HG02938 (cell line): ENCODE measurements at regions not wholly inside any gene's neighbourhood (a gene's known extent, or its start where the extent isn't known, plus 50 kb on each side); places are given as distances from the start of the nearest gene placed in this dataset.
"Not testable (repeated sequence)": the region's sequence is repeated elsewhere in the genome, so short reads cannot be mapped to it uniquely, and the experiment has no call there.

Experiments
- ATAC-seq: cut with Tn5 transposase; IDR thresholded peaks from one replicate; pipeline ENCODE4 v1.9.1; 2021; ENCODE audit warnings: mild to moderate bottlenecking, moderate library complexity; ENCODE audit not compliant: unreplicated experiment

DNA sequence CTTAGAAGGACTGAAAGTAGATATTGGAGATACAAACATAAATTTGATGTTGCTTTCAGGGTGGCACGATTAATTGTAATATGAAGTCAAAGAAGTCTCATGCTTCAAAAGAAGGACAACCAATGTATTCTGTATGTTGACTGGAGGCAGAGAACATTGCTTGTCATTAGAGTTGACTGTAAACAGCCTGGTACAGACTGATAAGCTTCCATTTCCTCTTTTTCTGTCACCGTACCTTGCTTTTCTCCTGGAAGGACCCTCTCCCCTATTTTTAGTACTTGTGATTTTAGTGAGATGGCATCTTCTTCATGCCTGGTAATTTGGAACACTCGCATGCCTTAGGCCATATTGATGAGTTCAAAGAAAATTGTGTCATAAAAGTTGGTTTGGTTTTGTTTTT lies 809.4 kb downstream of the PRELID2 start:
- no peak for ATAC-seq

DNA sequence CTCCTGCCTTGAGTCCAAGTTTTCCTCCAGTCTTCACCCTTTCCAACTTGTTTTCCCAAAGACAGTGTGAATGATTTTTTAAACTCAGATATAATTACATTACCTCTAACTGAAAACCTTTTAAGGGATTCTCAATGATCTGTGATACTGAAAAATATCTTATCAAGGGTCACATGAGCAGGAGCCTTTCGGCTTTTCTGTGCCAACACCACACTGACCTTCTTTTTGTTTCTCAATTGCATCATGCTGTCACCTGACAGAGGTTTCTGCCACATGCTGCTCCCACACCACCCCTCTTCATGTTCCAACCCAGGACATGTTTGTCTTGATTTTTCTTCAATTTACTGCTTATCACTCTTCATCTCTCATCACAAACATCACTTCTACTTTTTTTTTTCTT lies 820.0 kb downstream of the PRELID2 start:
- ATAC-seq = no peak

DNA sequence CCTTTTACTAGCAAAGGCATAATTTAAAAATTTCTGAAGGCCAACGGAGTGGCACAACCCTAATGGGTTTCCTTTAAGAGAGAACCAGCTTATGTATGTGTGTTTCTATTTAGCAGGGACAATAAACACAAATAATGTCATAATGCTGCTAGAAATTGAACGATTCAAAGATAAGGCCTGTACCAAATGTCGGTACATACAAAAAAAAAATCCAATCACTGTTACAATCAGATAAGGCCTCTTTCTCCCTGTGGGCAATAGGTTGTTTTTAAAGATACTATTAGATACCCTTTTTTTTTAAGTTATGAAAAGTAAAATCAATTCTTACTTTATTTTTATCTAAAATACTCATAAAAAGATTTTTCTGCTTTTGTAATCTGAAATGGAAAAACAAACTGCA lies 821.0 kb downstream of the PRELID2 start:
- ATAC-seq = no peak

DNA sequence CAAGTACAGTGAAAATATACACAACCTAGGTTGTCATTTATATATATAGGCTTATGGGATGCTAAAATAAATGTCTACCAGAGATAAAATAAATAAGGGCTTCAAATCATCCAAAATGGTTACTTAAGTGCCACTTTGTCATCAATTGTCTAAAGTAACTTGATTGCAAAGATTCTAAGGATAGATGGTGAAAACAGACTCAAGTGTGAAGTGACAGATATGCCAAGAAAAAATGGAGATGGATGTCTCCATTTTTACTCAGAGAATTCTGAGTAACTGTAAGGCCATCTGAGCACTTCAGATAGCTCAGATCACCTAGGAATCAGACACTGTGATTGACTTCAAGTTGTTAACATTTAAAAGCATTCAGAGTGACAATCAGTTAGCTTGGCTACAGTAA lies 824.3 kb downstream of the PRELID2 start:
- no peak for ATAC-seq

DNA sequence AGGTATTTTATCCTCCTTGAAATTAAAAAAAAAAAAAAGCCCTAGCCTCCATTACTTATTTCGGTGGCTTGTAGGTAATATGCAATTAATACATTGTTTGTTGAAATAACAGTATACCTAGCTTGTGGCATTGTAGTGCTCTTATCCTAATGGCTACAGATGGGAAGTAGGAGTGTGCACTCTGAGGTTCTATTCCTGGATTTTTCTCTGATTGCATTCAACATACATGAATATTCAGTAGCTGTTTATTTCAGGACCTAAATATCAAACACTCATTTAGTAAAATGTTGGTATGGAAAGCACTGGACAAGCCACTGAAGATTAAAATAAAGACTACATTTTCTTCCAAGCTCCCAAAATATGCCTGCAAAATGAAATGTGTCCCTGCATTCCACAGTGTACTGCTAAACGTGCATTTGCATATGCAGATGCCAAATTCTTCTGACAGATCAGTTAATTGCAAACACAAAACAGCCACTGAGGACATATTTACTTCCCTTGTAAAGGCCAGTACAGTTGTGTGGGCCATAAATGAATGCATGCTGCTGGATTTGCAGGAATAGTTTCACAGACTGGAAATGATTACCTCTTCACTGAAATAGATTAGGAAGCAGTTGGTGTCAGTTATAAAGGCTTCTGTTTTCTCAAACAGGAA lies 826.1 kb downstream of the PRELID2 start:
- ATAC-seq = no peak

DNA sequence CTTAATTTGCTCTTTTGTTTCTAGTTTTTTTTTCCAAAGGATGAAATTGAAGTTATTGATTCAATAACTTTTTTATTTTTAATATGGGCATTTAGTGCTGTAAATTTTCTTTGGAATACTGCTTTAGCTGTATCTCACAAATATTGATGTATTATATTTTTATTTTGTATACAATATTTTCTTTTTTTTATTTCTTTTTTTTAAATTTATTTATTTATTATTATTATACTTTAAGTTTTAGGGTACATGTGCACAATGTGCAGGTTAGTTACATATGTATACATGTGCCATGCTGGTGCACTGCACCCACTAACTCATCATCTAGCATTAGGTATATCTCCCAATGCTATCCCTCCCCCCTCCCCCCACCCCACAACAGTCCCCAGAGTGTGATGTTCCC lies 823.7 kb downstream of the KCTD16 start:
- not testable (repeated sequence) for ATAC-seq

DNA sequence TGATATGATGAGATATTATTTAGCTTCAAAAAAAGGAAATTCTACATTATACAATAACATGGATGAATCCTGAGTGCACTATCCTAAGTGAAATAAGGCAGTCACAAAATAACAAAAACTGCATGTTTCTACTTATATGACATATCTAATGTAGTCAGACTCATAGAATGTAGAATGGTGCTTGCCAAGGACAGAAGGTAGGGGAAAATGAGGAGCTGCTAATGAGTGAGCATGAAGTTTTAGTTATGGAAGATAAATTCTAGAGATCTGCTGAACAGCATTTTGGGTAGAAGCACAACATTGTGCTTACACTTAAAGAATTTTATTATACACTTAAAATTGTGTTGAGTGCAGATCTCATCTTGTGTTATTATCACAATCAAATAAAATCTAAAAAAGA lies 812.4 kb downstream of the KCTD16 start:
- ATAC-seq = no peak

DNA sequence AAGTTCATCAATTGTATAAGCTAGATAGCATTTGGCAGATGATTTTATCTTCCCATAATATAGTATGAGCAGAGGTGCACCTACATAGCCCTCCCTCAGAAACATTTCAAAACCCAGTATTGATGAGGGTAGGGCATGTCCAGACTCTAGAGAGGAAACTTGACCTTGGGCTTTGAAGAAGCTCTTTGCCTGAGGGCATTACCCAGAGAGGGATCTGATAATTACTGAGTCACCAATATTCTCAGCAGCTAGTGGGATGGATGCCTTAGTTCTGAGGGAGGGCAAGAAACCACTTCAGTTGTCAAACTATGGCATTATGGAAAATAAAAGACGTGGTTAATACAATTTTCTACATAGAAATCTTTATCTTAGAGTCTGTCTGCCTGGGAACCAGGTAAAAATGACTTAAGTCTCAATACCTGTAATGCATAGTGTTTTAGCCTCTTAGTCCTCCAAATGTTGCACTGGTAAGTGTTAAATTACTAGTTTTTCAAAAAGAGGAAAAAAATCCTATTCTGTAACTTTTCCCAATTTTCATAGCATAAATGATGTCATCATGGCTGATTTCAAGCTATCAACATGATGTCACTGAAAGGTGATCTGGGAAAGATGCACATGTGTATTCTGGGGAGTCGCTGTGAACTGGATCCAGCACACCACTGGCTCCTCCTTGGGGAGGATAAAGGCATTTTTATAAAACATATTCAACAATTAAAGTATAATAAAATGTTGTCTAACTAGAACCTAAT lies 809.0 kb downstream of the KCTD16 start:
- ATAC-seq = no peak

DNA sequence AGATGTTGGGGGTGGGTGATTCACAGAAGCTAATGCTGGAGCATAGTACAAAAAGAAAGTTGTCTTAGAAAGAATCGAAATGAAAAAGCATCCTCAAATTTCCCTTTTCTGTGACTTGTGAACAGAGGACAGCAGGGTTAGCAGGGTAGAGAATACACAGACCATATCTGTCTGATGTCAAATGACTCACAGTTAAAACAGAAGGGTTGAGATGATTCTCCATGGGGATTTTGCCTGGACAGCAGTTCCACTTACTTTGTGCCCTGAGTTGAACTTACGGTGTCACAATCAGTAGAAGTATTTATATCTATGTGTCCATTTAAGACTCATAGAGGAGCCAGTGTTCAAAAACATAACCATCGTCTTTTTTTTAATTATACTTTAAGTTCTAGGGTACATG lies 801.6 kb downstream of the KCTD16 start:
- no peak for ATAC-seq

DNA sequence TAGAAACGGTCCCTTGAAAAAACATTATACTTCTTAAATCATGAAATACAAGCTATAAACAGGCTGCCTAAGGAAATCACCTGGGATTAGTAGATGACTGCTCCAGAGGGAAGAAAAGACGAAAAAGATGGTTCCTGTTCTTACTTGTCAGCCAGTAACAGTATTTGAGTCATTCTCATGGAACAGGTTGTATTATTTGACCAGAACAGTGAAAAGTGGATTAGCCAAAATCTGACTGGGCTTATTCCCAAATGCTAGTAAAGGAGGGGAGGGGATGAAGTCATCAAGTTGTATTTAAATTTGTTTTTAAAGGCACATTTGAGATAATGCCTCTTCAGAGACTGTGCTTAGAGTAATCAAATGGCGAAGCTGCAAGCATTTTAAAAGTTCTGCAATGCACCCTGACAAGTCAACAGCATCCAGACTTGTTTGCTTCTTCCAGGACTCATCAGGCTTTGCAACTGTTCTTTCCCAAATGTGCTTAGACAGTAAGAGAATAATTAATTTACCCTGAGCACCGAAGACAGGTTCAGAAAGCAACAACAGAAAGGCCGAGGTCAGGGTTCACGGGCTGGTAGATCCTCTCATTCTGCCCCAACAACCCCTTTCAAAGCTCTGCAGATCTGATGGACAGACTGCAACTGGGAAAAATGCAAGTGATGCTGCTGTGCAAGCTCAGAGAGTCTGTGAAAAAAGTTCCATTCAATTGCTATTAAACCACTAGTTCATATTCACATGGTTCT lies 800.6 kb downstream of the KCTD16 start:
- no peak for ATAC-seq

DNA sequence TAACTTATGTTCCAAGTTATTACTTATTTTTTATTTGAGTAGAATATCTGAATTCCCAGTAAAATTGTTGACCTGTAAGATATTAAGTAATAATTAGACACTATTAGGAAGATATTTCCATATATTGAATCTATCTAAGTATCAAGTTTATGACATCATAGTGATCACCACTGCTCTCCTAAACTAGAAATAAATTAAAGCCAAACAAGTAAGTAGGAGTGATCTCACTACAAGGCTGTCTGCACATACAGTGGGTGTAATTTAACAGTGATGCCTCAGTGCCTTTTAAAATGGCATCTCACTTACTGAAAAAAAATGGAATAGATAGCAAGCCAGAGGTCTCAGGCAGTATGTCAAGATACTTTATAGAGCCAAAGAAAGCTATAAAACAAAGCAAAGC lies 789.6 kb downstream of the KCTD16 start:
- ATAC-seq = no peak

DNA sequence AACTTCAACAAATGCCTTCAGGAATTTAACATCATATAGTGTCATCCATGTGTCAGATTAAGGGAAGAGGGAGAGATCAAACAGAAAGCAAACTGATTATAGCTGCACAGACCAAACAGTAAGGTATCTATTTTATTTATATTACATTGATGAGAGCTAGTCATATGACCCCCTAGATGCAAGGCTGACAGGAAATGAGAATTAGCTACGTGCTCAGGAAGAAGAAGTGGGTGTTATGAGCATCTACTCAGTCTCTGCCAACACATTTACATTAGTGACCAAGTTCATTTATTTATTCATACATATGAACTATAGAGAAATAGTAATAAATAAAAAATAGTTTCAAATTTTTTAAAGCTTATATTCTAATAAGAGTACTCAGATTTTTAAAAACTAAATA lies 787.3 kb downstream of the KCTD16 start:
- no peak for ATAC-seq

DNA sequence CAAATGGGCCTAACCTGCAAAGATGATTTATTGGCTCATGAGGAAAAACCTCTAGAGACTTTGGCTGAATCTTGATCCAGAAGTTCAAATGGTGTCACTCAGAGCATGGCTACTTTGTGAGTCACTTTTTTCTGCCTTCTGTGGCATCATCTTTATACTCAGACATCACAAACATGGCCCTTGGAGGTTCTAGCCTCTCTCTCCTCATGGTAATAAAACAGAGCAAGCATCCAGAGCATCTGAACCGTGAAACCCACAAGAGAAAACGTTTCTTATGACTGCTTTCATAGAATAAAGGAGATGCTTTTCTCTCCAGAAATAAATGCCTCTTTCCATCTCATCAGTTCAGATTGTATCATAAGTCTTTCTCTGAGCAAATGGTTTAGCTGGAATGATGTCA lies 780.3 kb downstream of the KCTD16 start:
- ATAC-seq = no peak

DNA sequence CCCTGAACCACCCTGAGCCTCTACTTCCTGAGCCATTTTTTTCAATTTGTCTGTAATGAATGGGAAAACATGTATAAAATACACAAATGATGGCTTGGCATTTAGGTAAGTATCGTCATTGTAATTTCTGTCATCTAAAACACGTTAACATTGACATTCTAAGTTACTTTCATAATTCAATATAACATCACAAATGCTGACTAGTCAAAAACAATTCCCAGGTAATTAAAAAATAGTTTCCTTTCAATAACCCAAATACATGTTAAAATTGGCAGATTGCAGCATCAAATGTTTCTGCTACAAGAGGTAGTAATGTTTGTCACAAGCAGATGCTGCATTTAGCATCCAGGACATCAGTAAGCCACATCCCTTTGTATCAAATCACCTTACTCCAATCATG lies 776.4 kb downstream of the KCTD16 start:
- no peak for ATAC-seq

DNA sequence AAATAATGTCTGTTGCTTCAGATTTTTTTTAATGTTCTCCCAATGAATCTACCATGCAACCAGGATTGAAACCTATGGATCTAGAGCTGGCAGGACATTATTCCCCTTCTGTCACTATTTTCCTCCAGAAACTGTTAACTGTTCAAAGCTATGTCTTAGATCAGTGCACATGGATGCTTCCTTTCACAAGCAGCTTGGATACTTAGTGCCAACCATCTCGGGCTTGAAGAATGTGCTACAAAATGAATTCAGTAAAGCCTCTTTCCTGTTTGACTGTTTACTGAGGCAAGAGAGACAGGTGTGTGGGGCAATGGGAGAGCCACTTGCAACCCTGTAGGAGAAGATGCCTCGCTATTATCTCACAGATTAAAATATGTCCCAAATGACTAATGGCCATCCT lies 774.8 kb downstream of the KCTD16 start:
- ATAC-seq = no peak

DNA sequence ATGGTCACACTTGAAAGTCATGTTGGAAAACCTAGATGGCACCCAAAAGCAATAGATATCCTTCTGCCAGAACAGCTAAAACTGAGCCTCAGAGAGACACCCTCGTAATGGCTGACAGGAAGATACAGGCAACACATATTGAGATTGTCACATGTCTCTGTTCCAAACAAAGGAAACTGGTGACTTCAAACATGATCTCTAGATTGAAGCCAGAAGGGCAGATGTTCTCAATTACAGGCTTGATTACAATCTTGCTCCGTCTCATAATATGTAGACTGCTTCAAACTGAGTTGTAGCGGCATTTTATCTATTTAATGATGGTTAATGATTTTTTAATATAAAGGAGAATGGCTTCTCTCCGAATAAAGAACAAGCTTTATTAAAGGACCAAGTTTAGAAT lies 774.3 kb downstream of the KCTD16 start:
- ATAC-seq = no peak

DNA sequence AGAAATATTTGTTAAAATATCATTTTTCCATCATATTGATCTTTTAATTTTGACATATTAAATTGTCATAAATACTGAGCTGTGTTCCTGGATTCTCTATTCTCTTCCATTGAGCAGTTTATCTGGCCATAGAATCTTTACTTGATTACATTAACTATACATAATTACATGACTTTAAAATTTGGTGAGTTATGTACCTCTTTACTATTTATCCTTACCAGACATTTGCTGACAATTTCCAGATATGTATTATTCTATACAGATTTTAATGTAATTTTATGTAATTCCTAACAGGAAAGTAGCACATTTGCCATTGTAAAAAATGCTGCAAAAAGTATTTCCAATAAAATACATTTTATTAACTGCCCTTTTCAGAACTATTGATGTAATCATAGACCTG lies 770.3 kb downstream of the KCTD16 start:
- ATAC-seq = no peak

DNA sequence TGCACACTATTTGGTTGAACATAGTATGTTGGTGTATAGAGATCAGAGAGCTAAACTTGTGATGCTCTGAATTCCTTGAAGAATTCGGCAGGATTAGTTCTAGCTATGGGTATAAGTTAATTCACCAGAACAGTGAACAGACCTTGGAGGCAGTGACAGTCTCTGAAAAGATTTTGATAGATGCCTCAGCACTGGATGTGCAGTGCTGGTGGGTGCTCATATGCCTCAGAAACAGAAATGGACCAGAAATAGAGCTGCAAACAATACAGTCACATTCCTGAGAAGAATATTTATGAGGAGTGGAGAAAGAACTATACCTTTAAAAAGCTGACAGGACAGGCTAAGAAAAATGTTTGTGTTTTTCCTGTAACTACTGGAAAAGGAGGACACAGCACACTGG lies 747.7 kb downstream of the KCTD16 start:
- ATAC-seq = no peak

DNA sequence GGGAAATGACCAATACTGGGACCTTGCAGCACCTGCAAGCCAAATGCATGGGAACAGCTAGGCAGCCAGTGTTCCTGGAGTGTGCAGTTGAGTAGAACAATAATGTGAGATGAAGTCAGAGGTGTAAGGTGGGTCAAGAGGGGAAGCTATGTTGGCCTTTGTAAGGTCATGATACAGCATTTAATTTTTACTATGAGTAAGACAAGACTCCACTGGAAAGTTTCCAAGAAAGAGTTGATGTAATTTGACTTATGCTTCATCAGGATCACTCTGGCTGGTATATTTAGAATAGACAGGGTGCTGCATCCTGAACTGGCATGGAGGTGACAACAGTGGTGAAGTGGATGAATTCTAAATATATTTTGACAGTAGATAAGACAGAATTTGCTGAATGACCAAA lies 744.8 kb downstream of the KCTD16 start:
- ATAC-seq = no peak

DNA sequence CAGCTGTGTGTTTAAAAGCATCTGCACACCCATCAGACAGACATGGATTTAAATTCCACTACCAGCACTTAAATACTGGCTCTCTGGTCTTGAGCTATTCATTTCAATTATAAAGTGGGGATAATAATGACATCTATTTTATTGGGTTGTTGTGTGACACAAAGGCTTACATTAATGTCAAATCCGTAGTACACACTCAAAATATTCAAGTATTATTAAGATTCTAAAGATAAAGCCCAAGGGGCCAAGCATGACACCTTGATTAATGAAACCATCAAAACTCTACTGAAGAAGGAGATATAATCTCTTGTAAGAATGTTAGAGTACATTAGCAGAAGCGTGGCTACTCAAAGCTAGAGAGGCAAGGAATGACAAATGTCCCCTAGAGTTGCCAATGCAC lies 743.0 kb downstream of the KCTD16 start:
- no peak for ATAC-seq

DNA sequence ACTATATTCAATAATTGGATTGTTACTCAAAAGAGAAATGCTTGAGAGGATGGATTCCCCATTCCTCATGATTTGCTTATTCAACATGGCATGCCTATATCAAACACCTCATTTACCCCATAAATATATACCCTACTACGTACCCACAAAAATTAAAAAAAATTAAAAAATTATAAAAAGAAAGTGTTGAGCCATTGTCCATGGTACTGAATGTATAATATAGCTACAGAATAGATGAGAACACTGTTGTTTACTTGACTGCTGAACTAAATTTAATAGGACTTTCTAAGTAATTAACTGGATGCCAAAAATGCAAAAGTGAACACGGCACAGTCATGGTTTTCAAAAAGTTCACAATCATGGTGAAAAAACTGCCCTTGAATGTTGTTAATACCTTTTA lies 725.8 kb downstream of the KCTD16 start:
- no peak for ATAC-seq

DNA sequence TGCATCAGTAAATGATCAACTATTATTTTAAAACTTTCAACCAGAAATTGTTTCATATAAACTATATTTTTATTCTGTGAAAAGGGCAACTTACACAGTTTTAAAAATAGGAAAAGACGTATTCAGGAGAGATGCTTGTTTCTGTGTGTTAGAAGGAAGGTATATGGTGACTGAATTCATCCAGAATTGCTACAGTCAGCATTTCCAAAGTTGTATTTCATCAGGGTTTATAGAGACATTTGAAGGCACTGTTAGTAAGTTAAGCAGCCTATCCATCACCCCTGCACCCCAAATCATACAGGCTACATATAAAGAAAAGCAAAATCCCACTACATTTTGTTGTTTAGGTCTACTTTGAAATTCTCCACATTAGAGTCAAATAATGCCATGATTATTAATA lies 716.0 kb downstream of the KCTD16 start:
- no peak for ATAC-seq
